ENCODE measurements at regions not wholly inside any gene's neighbourhood (a gene's known extent, or its start where the extent isn't known, plus 50 kb on each side); places are given as distances from the start of the nearest gene placed in this dataset.

GRCh38 chr1:192038567-192038966 is 119.7 kb upstream of the RGS18 start:
- no peak overlapping the region for H3K27ac ChIP-seq (ENCODE audit: low read depth, low read length)
- H3K4me2 ChIP-seq (ENCODE audit: low read length) = no peak overlapping the region
- H3K4me1 ChIP-seq (ENCODE audit: control insufficient read depth, low read length) = no peaks in the 10 kb centered on the region
- TF ChIP-seq, protein P1, sequence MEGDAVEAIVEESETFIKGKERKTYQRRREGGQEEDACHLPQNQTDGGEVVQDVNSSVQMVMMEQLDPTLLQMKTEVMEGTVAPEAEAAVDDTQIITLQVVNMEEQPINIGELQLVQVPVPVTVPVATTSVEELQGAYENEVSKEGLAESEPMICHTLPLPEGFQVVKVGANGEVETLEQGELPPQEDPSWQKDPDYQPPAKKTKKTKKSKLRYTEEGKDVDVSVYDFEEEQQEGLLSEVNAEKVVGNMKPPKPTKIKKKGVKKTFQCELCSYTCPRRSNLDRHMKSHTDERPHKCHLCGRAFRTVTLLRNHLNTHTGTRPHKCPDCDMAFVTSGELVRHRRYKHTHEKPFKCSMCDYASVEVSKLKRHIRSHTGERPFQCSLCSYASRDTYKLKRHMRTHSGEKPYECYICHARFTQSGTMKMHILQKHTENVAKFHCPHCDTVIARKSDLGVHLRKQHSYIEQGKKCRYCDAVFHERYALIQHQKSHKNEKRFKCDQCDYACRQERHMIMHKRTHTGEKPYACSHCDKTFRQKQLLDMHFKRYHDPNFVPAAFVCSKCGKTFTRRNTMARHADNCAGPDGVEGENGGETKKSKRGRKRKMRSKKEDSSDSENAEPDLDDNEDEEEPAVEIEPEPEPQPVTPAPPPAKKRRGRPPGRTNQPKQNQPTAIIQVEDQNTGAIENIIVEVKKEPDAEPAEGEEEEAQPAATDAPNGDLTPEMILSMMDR (IDR thresholded peaks at IDR 0.05; ENCODE audit: low read depth, low read length, poor library complexity, severe bottlenecking) = no peak
- H3K36me3 ChIP-seq (ENCODE audit: control insufficient read depth, low read length) = no peaks in the 10 kb centered on the region
- H3K79me2 ChIP-seq (ENCODE audit: control insufficient read depth, low read length) = no peaks in the 10 kb centered on the region
- no peaks in the 10 kb centered on the region for H3K9me3 ChIP-seq (ENCODE audit: control insufficient read depth, insufficient read depth, low read length)
- H3F3A ChIP-seq (ENCODE audit: control insufficient read depth, insufficient read depth) = no peaks in the 10 kb centered on the region
- no peak overlapping the region for H3K4me3 ChIP-seq (ENCODE audit: low read length)
- H4K20me1 ChIP-seq (ENCODE audit: control insufficient read depth, insufficient read depth, low read depth, low read length) = no peaks in the 10 kb centered on the region
- no peaks in the 10 kb centered on the region for H3K27me3 ChIP-seq (ENCODE audit: control insufficient read depth, low read length)
- no peaks in the 10 kb centered on the region for H3K9me2 ChIP-seq (replicated peaks; ENCODE audit: control insufficient read depth, low read length)

DNA sequence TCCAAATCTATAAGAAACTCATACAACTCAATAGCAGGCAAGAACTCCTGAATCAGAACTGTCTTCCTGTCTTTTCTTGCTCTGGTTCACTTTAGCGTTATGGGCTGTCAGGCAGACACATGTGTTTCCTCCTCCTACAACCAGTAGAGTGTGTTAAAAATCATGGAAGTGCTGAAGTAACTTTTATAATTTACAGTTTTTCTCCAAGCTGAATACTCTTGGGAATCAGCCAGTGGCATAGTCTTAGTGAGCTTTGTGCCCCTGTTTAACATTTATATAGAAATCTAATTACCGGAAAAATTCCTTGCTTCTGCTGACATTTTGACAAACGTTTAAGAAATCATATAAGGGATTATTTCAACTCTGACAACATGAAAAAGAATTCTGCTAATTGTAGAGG is 113.1 kb upstream of the RGS18 start:
- Histone ChIP-seq H3K27ac (ENCODE audit: low read depth, low read length) (no peak overlapping the region), H3K27me3 (ENCODE audit: control insufficient read depth, low read length) (no peaks in the 10 kb centered on the region), H3K9me3 (ENCODE audit: control insufficient read depth, insufficient read depth, low read length) (no peaks in the 10 kb centered on the region), H3K4me3 (ENCODE audit: low read length) (no peak overlapping the region), H3K4me2 (ENCODE audit: low read length) (no peak overlapping the region), H3F3A (ENCODE audit: control insufficient read depth, insufficient read depth) (no peaks in the 10 kb centered on the region), H3K9me2 (replicated peaks; ENCODE audit: control insufficient read depth, low read length) (no peaks in the 10 kb centered on the region), H3K79me2 (ENCODE audit: control insufficient read depth, low read length) (no peaks in the 10 kb centered on the region), H3K4me1 (ENCODE audit: control insufficient read depth, low read length) (no peaks in the 10 kb centered on the region), H4K20me1 (ENCODE audit: control insufficient read depth, insufficient read depth, low read depth, low read length) (no peaks in the 10 kb centered on the region), H3K36me3 (ENCODE audit: control insufficient read depth, low read length) (no peaks in the 10 kb centered on the region)
- TF ChIP-seq, protein P1 (IDR thresholded peaks at IDR 0.05; ENCODE audit: low read depth, low read length, poor library complexity, severe bottlenecking) = no peak
- no peak for TF ChIP-seq EZH2phosphoT487 (IDR thresholded peaks at IDR 0.05; ENCODE audit: borderline replicate concordance, low read length)

GRCh38 chr1:192053531-192053971 is 104.7 kb upstream of the RGS18 start:
- Histone ChIP-seq H3F3A (ENCODE audit: control insufficient read depth, insufficient read depth) (no peaks in the 10 kb centered on the region), H3K9me2 (replicated peaks; ENCODE audit: control insufficient read depth, low read length) (no peaks in the 10 kb centered on the region), H3K27me3 (ENCODE audit: control insufficient read depth, low read length) (no peaks in the 10 kb centered on the region), H3K79me2 (ENCODE audit: control insufficient read depth, low read length) (no peaks in the 10 kb centered on the region), H3K4me2 (ENCODE audit: low read length) (no peak overlapping the region), H3K9me3 (ENCODE audit: control insufficient read depth, insufficient read depth, low read length) (no peaks in the 10 kb centered on the region), H3K4me1 (ENCODE audit: control insufficient read depth, low read length) (no peaks in the 10 kb centered on the region), H3K27ac (ENCODE audit: low read depth, low read length) (no peak overlapping the region), H4K20me1 (ENCODE audit: control insufficient read depth, insufficient read depth, low read depth, low read length) (no peaks in the 10 kb centered on the region), H3K4me3 (ENCODE audit: low read length) (no peak overlapping the region), H3K36me3 (ENCODE audit: control insufficient read depth, low read length) (no peaks in the 10 kb centered on the region)
- TF ChIP-seq, protein P1 (IDR thresholded peaks at IDR 0.05; ENCODE audit: low read depth, low read length, poor library complexity, severe bottlenecking) = no peak
- TF ChIP-seq EZH2phosphoT487 (IDR thresholded peaks at IDR 0.05; ENCODE audit: borderline replicate concordance, low read length) = no peak

DNA sequence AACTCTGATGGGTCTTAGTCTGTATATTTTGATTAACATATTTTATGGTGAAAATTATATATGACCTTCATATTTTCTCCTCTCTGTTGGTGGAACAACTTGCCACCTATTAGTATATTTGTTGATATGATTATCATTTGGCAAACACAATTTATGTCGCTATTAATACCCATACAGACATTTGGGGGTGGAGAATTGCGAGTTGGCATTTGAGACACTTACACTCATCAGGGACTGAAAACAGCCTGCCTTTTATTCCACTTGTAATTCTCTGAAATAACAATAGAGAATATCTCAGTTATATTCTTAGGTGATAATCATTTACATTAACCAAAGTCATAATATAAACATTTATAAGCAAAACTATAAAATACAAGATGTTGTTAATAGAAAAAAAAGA is 100.5 kb upstream of the RGS18 start:
- TF ChIP-seq, protein P1 (IDR thresholded peaks at IDR 0.05; ENCODE audit: low read depth, low read length, poor library complexity, severe bottlenecking) = no peak
- no peak for TF ChIP-seq EZH2phosphoT487 (IDR thresholded peaks at IDR 0.05; ENCODE audit: borderline replicate concordance, low read length)
- H3K4me2 ChIP-seq (ENCODE audit: low read length) = no peak overlapping the region
- no peaks in the 10 kb centered on the region for H3K4me1 ChIP-seq (ENCODE audit: control insufficient read depth, low read length)
- no peaks in the 10 kb centered on the region for H3K9me2 ChIP-seq (replicated peaks; ENCODE audit: control insufficient read depth, low read length)
- no peaks in the 10 kb centered on the region for H3K27me3 ChIP-seq (ENCODE audit: control insufficient read depth, low read length)
- H3K79me2 ChIP-seq (ENCODE audit: control insufficient read depth, low read length) = no peaks in the 10 kb centered on the region
- no peak overlapping the region for H3K4me3 ChIP-seq (ENCODE audit: low read length)
- H3K9me3 ChIP-seq (ENCODE audit: control insufficient read depth, insufficient read depth, low read length) = no peaks in the 10 kb centered on the region
- no peaks in the 10 kb centered on the region for H3F3A ChIP-seq (ENCODE audit: control insufficient read depth, insufficient read depth)
- H3K27ac ChIP-seq (ENCODE audit: low read depth, low read length) = no peak overlapping the region
- no peaks in the 10 kb centered on the region for H4K20me1 ChIP-seq (ENCODE audit: control insufficient read depth, insufficient read depth, low read depth, low read length)
- no peaks in the 10 kb centered on the region for H3K36me3 ChIP-seq (ENCODE audit: control insufficient read depth, low read length)
